GM18505 (cell line): ENCODE measurements at regions not wholly inside any gene's neighbourhood (a gene's known extent, or its start where the extent isn't known, plus 50 kb on each side); places are given as distances from the start of the nearest gene placed in this dataset.

Experiments
- ATAC-seq: cut with Tn5 transposase; IDR thresholded peaks from one replicate; pipeline ENCODE4 v1.9.1; 2021; ENCODE audit not compliant: unreplicated experiment
- POLR2A ChIP-seq: IDR thresholded peaks from 4 replicates; pipeline ENCODE4 v1.6.1; 2011; ENCODE audit warnings: borderline replicate concordance; ENCODE audit not compliant: insufficient read depth, insufficient read length; ENCODE audit errors: extremely low read depth

DNA sequence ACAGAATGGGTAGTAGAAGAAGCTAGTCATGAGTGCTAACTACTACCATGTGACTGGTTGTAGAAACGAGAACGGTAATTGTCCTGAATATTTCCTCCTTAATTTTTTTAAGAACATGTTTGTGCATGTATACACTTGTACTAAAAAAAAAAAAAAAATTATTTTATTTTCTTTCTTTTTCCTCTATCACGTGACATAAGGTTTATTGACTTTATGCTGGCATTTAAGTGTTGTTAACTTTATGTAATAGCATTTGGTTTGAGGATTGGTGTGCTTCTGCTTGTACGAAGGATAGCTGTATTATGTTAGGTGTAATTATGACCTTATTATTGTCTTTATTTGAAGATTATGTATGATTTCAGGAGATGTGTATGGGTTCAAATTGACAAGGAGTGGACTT, 349.1 kb upstream of the PTPRD start:
- TF ChIP-seq POLR2A: no peak

DNA sequence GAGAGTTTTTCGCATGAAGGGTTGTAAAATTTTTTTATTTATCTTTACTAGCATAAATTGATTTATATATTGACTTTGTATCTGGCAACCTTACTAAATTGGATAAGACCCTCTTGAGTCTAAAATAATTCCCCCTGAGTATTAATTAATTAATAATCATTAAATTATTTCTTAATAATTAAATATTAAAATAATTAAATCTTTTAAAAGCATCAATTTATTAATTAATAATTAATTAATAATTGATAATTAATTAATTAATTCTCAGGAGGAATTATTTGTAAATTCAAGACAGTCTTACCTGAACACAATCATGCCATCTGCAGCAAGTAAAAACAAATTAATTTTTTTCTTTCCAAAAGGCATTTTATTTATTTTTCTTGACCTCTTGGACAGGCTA, 370.4 kb upstream of the PTPRD start:
- no peak for ATAC-seq
- TF ChIP-seq POLR2A: no peak

More for the DNA sequence above, 349.1 kb upstream of the PTPRD start:
- ATAC-seq: no peak

DNA sequence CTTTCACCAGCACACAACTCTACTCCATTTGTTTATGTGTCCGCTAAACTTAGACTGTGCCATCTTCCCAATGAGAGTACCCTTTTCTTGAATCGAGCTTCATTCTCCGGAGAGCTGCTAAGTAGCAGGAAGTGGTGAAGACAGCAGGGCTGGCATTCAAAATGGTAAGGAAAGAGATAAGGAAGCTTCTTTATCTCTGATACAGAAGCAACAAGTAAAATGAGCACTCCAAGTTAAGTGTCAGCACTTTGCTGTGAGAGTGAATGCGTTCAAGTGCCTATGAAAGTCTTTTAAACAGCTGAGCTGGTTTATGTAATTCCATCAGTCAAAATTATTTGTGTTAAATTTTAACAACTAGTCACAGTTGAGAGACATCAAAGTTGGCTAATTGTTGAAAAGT, 386.8 kb upstream of the PTPRD start:
- ATAC-seq: no peak
- TF ChIP-seq POLR2A: no peak

DNA sequence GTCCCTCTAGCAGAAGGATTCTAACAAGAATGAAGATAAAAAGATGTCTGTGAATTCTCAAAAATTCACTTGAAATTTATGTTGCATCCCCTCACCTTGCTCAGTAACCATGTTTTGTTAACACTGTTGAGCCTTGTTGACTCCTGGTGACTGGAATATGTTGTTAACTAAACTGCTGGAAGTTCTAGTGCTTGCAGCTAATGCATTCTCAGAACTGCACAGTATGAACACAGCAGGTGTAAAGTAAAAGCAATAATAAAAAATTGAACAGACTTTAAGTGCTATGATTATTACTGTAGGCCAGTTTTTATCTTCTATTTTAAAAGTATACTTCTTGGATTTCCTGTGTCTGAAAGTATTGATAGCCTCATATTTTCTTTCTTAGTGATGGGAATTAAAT, 388.7 kb upstream of the PTPRD start:
- no peak for ATAC-seq
- TF ChIP-seq POLR2A: no peak

DNA sequence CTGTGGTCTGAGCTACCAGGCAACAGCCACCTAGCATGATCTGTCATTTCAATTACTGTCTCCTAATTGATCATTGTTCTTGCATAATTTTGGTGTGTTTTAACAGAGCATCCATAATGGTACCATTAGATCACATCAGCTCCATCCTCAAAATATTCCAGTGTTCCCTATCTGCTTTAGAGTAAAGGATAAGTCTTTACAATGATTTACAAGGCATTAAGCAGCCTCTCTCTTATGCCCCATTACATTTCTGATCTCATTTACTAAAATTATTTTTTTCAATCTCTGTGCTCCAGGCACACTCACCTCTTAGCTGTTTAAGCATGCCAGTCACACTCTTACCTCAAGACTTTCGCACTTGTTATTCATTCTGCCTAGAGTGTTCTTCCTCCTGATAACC, 389.9 kb upstream of the PTPRD start:
- TF ChIP-seq POLR2A: no peak
- no peak for ATAC-seq

DNA sequence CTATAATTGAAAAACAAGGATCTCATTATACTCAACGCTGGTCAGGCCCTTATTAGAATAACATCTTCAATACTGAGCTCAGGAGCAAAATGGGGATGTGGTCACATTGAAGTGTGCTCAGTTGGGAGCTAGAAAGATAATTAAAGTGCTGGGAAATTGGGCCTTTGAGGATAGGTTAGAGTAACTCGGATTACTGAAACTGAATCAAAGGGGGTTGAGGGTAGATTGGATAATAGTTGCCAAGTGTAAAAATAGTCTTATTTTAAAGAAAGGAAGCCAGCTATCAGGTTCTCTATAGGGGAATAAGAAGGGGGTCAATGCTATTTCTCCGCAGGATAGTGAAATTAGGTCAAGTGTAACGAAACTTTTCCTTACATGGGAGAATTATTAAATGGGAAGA, 391.0 kb upstream of the PTPRD start:
- ATAC-seq: no peak
- no peak for TF ChIP-seq POLR2A

DNA sequence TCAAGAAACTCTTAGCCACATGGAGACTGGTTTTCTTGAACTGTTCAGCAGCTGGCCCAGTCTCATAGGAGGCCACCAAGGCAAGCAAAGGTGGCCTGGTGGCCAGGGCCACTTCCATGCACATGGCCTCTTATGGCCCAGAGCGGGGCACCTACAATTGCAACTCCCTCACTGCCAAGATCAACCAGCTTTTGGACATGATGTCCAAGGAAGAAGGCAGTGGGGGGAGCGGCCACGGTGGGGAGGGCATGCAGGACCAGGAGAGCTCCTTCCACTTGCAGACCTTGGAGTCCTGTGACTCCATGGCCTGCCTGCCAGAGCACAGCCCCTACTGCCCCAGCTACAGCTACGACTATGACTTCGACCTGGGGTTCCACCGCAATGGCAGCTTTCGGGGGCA, 398.9 kb upstream of the PTPRD start:
- no peak for ATAC-seq
- TF ChIP-seq POLR2A: no peak

DNA sequence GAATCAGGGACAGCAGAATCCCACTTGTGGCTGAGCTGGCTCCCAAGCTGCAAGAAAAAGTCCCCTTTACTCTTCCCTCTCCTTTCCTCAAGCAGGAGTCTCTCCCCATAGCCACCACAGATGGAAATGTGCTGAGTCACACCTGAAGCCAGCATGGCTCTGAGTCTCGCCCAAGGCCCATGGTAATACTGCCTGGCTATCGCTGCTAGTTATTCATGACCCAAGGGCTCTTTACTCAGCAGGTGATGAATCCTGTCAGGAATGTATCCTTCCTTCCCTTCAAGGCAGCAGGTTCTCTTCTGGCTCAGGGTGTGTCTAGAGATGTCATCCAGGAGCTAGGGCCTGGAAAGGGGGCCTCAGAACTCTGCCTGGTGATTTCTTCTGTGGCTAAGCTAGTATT, 403.3 kb upstream of the PTPRD start:
- no peak for ATAC-seq
- no peak for TF ChIP-seq POLR2A

DNA sequence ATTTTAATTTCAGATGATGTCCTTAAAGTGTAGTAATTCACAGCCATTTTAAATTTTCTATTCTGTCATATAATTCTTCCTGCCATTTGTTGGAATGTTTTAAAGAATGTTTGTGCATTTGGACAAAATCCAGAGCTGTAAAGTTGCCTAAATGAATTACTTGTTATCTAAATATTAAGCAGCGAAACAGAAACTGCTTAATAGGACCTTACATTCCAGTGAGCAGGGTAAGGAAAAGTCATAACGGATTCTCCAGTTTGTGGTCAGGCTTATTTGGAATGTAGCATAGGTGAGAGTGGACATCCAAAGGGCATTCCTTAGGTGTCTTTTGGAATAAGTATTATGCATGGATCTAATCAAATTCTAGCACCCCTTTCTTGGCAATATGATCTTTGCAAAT, 410.4 kb upstream of the PTPRD start:
- no peak for TF ChIP-seq POLR2A
- no peak for ATAC-seq

DNA sequence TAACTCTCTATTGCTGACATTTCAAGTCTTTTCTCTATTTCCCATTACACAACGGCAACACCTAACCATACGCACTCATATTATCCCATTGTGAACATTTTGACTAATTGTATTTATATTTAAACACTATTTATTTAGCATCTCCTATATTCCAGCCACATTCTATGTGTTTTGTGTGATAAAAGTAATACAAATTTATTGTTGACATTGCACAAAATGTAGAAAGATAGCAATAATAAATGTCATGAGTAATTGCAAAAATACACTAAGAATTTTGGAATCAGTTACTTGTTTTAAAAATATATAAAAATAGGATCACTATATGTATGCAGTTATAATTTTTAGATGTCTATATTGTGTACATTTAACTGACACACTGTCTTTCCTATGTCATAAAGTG, 413.0 kb upstream of the PTPRD start:
- no peak for TF ChIP-seq POLR2A
- no peak for ATAC-seq

DNA sequence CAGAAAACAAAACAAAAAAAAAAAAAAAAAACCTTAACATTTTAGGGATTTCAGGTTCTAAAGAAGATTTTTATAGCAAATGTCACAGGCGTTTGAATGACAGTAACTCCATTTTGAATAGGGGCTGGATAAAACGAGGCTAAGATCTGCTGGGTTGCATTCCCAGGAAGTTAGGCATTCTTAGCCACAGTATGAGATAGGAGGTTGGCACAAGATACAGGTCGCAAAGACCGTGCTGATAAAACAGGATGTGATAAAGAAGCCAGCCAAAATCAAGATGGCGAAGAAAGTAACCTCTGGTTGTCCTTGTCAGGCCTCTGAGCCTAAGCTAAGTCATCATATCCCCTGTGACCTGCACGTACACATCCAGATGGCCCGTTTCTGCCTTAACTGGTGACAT, 425.6 kb upstream of the PTPRD start:
- TF ChIP-seq POLR2A: no peak
- ATAC-seq: no peak

DNA sequence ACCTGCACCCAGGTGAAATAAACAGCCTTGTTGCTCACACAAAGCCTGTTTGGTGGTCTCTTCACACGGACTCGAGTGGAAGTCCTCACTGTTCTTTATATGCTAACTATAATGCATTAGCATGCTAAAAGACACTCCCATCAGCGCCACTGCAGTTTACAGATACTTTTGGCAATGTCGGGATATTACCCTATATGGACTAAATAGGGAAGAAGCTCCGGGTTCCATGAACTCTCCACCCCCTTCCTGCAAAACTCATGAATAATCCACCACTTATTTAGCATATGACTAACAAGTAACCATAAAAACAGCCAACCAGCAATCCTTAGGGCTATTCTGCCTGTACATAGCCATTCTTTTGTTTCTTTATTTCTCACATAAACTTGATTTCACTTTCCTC, 426.2 kb upstream of the PTPRD start:
- no peak for ATAC-seq
- TF ChIP-seq POLR2A: no peak

DNA sequence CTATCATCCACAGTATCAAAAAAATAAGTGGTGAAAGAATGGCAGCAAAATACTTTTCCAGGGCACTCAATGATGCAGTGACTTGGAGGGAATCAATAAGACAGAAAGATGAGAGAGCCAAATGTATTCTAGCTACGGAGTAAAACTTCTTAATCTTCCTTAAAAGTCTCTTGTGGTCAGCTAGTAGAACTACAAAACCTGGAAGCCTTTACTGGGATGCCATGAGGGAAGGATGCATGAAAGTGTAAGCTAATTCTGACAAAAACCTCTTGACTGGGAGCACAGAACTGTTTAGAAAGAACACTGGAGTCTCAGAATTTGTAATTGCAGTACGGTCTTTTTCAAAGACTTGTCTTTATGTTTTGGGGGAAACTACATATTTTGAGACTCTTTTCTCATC, 432.8 kb upstream of the PTPRD start:
- no peak for TF ChIP-seq POLR2A
- ATAC-seq: no peak

DNA sequence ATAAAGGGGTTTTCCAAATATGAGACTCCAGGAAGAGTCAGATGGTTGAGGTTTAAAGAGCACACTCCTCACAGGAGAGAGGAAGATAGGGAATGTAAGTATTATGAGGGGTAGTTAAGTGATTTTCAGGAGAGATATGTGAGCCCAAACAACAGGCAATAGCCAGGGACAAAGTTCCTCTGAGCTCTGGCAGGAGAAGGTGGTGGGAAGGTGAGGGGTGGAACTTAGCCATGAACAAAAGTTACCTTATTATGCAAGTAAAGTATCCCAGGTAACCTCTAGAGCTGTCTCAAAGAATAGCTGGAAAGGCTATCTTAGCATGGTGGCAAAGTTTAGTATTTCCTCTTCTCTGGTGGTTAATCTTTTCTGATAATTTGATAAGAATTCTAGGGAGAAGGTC, 450.5 kb upstream of the PTPRD start:
- ATAC-seq: no peak
- no peak for TF ChIP-seq POLR2A

DNA sequence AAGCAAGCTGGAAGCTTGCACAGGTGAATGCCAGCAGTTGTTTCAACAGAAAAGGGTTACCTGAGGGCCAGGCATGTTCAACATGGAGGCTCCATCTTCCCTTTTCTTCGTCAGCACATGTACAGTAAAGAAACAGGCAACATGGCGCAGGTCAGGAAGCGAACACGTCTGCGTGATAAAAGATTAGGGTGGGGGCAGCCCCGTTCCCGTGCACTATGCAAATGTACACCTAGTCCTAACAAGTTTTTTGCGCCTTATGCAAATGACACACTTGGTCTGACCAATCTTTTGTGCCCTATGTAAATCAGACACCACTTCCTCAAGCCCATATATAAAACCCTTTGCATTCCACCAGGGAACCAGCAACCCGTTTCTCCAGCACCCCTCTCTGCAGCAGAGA, 452.1 kb upstream of the PTPRD start:
- no peak for TF ChIP-seq POLR2A
- no peak for ATAC-seq
